Cardiac fibroblast (primary cell): ENCODE measurements at regions not wholly inside any gene's neighbourhood (a gene's known extent, or its start where the extent isn't known, plus 50 kb on each side); places are given as distances from the start of the nearest gene placed in this dataset.
"Not testable (repeated sequence)": the region's sequence is repeated elsewhere in the genome, so short reads cannot be mapped to it uniquely, and the experiment has no call there.

Experiments
- DNase-seq, 2 donors: peaks; one replicate each; pipeline versions ENCODE4 v3.0.0 to v3.0.0-alpha.2; 2010; ENCODE audit warnings: low read depth in 2 of 2
- H3K4me3 ChIP-seq, 2 donors: replicated peaks in 1 of 2; 1 replicate in 1 of 2; 2 replicates in 1 of 2; pipeline ENCODE4 v1.5.1; 2011; ENCODE audit warnings: low read depth in 2 of 2, low read length in 2 of 2, mild to moderate bottlenecking in 2 of 2, moderate library complexity in 1 of 2
- TF ChIP-seq, protein P1 (sequence below): IDR thresholded peaks from one replicate; pipeline ENCODE4 v1.5.1; 2011; ENCODE audit warnings: low read depth, mild to moderate bottlenecking, low read length, inconsistent platforms

DNA sequence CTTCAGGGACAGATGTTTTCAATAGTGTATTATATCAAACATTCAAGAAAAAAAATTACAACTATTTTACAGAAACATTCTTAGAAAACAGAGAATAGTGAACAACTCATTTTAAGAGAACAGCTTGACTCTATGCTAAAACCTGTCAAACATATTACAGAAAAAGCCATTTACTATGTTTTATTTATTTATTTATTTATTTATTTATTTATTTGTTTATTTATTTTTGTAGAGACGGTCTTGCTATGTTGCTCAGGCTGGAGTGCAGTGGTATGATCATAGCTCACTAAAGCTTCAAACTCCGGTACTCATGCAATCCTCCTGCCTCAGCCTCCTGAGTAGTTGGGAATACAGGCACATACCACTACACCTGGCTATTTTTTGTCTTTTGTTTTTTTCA, 317.9 kb upstream of the HTR1E start:
- TF ChIP-seq, protein P1, sequence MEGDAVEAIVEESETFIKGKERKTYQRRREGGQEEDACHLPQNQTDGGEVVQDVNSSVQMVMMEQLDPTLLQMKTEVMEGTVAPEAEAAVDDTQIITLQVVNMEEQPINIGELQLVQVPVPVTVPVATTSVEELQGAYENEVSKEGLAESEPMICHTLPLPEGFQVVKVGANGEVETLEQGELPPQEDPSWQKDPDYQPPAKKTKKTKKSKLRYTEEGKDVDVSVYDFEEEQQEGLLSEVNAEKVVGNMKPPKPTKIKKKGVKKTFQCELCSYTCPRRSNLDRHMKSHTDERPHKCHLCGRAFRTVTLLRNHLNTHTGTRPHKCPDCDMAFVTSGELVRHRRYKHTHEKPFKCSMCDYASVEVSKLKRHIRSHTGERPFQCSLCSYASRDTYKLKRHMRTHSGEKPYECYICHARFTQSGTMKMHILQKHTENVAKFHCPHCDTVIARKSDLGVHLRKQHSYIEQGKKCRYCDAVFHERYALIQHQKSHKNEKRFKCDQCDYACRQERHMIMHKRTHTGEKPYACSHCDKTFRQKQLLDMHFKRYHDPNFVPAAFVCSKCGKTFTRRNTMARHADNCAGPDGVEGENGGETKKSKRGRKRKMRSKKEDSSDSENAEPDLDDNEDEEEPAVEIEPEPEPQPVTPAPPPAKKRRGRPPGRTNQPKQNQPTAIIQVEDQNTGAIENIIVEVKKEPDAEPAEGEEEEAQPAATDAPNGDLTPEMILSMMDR: no peak
- DNase-seq: no peak
- H3K4me3 ChIP-seq: no peak overlapping the region

DNA sequence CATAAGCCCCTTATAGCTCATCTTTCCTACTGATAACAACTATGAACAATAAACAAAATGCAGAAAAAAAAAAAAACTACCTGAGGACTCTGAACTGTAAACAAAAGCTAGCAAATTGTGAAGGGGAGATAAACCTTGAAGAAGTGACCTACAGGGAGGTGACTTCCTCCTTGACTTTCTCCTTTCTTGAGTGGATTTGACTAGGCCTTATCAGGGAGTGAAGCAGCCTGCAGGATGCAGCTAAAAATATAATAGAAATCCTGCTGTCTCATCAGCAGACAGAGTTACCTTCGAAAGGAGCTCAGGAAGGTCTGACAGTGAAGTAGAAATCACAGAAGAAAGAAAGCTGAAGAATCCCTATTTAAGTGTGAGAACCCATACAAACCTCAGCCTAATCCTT, 322.0 kb upstream of the HTR1E start:
- TF ChIP-seq, protein P1: no peak
- no peak overlapping the region for H3K4me3 ChIP-seq
- DNase-seq: no peak

DNA sequence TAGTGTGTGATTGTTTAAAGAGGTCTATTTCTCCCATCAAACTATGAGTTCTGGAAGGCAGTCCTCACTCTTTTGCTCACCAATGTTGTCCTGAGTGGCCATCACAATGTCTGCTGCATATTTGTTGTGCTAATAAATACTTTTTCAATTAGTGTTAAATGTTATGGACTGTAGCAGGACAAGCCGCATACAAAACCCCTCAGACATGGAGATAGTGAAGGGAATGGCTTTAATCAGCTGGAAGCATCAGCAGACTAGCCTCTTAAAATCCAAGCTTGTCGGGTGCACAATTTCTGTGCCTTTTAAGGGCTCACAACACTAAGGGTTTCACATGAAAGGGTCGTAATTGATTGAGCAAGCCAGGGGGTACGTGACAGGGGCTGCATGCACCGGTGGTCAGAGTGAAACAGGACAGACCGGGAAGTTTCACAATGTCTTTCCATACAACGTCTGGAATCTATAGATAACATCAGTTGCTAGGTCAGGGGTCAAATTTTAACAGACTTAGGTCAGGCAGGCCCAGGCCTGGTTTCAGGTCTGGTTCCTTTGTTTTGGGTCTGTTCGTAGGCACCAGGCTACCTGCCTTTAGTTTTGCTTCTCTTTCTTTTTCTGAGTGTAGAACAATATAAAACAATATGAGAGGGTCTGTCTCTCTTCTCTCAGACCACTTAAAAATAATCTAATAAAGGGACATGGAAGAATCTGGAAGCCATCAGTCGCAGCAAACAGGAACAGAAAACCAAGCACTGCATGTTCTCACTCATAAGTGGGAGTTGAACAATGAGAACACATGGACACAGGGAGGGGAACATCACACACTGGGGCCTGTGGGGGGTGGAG, 327.6 kb upstream of the HTR1E start:
- TF ChIP-seq, protein P1: no peak
- H3K4me3 ChIP-seq: no peak overlapping the region
- no peak for DNase-seq

DNA sequence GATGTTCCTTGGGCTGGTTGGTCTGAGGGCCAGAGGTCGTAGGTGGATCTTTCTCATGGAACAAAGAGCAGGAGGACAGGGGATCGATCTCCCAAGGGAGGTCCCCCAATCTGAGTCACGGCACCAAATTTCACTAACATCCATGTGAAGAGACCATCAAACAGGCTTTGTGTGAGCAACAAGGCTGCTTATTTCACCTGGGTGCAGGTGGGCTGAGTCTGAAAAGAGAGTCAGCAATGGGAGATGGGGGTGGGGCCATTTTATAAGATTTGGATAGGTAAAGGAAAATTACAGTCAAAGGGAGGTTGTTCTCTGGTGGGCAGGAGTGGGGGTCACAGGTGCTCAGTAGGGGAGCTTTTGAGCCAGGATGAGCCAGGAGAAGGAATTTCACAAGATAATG, 334.0 kb upstream of the HTR1E start:
- not testable (repeated sequence) for H3K4me3 ChIP-seq, DNase-seq

DNA sequence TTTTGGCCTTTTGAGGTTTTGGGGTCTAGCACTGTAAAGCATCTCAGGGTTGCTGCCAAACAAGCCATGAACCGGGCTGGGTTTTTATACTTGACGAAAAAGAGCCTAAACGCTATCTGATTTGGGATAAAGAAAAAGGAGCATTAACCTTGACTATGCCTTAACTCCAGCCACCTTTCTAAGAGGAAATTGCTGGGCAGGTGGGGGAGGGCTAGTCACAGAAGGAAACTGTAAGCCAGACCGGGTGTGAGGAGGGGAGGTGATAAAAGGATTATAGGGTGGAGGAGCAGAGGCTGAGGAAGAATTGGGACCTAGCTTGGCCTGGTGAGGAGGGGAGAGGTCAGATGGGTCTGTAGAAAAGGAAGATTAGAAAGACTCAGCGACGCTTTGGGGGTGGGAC, 335.2 kb upstream of the HTR1E start:
- DNase-seq, H3K4me3 ChIP-seq: not testable (repeated sequence)

DNA sequence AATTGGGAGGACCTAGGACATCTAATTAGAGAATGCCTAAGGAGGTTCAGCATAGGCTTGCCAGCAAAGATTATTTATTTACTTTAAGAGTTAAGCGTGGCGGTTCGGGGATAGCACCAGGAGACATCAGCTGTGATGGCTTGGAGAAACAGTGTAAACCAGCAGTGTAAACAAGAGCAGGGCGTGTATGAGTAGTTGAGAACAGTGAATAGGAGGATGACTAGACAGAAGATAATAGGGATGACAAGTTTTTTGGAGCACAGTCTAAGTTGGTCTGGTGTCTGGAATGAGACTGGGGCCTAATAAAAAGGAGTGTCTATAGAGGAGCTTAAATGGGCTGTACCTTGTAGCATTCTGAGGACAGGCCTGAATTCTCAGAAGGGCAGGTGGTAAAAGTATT, 338.4 kb upstream of the HTR1E start:
- H3K4me3 ChIP-seq, DNase-seq: not testable (repeated sequence)

DNA sequence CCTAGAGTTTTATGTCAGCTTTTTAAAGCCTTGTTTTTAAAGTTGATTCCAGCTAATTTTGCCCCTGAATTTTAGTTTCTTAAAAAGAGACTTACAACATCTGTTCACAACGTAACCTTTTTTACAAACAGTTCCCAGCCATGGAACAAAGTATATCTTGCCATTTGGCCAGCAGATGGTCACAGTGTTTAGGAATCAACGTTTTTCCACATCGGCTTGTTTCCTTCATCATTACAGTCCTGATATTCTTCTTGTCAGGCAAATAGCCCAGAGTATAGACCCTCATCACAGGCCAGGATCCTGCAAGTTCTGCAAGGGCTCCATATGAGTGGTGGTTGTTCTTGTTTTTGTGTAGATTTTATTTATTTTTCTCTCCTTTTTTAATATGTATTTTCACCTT, 341.7 kb upstream of the HTR1E start:
- TF ChIP-seq, protein P1: no peak
- no peak overlapping the region for H3K4me3 ChIP-seq
- DNase-seq: no peak

DNA sequence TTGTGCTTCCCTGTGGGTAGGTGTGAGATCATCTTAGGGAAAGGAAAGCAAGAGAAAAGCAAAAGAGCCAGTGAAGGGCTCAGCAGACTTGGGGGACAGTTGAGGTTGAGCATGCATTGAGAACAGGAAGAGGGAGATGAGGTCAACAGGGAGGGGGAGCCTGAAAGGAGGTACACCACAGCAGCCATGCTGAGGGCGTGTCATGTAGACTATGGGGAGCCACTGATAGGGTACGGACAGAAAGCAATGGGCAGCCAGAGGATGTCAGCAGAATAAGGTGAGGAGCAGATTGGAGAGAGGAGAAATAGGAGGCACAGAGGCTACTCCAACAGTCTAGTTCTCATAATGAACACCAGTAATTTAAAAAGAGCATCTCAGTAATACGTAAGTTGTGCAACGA, 351.1 kb upstream of the HTR1E start:
- DNase-seq: no peak
- no peak overlapping the region for H3K4me3 ChIP-seq
- TF ChIP-seq, protein P1: no peak
